H1 (cell line): ENCODE measurements at regions not wholly inside any gene's neighbourhood (a gene's known extent, or its start where the extent isn't known, plus 50 kb on each side); places are given as distances from the start of the nearest gene placed in this dataset.

Experiments used
- POLR2A ChIP-seq, 2 experiments: IDR thresholded peaks; 1 replicate in 1 of 2; 2 replicates in 1 of 2; pipeline ENCODE4 v1.6.1; 2011; ENCODE audit warnings: low read depth in 2 of 2, low read length in 2 of 2, mild to moderate bottlenecking in 2 of 2; ENCODE audit errors: control extremely low read depth in 1 of 2

DNA sequence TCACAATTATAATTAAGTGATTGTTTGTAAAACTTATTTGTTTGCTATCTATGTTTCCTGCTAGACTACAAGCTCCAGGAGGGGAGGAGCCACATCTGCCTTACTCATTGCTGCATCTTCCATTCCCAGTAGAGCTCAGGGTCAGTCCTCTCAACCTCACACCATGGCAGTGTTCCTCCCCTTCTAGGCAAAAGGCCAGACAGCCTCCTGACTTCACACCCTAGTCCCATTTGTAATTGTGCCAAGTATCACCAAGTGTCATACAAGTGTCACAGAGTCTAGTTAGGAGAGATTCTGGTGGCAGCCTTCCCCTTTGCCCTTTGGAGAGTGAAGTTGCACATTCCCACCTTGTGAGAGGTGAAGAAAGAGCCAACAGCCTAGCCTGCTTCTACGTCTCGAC lies 490.4 kb downstream of the INSC start (continued):
- TF ChIP-seq POLR2A (IDR thresholded peaks at IDR 0.05; ENCODE audit: control extremely low read depth in 1 of 2, low read depth in 2 of 2, low read length in 2 of 2): no peak
